GM19468 (cell line): ENCODE measurements at regions not wholly inside any gene's neighbourhood (a gene's known extent, or its start where the extent isn't known, plus 50 kb on each side); places are given as distances from the start of the nearest gene placed in this dataset.

Experiments
- ATAC-seq: cut with Tn5 transposase; IDR thresholded peaks from one replicate; pipeline ENCODE4 v1.9.1; 2021; ENCODE audit warnings: mild to moderate bottlenecking, moderate library complexity, moderate number of reproducible peaks; ENCODE audit not compliant: unreplicated experiment; ENCODE audit errors: extremely low read depth

DNA sequence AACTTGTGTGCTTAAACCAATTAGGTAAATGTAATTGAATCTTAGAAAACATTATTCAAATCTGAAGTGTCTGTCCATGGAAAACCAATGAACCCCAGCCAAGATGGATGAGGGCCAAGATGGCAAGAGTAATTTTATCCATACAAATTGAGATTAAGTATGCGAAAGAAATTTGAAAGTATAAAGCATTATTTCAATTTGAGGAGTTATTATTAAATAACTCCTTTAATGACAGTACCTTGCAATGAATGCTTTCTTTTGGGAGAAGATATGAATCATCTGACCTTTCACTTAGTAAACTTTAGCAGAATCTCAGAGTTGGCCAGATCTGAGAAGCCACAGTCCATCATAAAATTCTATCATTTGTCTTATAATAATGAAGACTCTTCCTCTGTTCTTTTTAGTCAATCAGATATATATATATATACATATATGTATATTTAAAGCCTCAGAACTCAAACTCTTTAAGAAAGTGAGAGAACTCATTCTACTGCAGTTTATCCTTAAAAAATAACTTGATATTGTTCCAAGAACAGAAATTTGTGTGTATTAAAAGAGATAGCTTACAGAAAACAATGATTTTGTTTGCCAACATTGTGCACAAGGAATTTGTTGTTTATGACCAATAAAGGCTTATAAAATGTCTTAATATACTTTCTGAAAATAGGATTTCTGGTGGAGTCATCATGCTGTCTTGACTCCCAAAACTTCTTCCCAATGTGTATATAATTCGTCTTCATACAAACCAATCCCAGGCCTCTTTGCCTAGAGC, 434.8 kb upstream of the THBS1 start:
- ATAC-seq, result no peak

GRCh38 chr15:39149636-39150150, 431.2 kb upstream of the THBS1 start:
- ATAC-seq, result no peak

- no peak for ATAC-seq
These were observed 429.3 kb upstream of the THBS1 start for GRCh38 chr15:39151545-39151944.

GRCh38 chr15:39153058-39153714, 427.7 kb upstream of the THBS1 start:
- no peak for ATAC-seq

- ATAC-seq, result no peak
These were observed 427.2 kb upstream of the THBS1 start for GRCh38 chr15:39153716-39154115.

- no peak for ATAC-seq
These were observed 426.6 kb upstream of the THBS1 start for GRCh38 chr15:39154227-39154638.

DNA sequence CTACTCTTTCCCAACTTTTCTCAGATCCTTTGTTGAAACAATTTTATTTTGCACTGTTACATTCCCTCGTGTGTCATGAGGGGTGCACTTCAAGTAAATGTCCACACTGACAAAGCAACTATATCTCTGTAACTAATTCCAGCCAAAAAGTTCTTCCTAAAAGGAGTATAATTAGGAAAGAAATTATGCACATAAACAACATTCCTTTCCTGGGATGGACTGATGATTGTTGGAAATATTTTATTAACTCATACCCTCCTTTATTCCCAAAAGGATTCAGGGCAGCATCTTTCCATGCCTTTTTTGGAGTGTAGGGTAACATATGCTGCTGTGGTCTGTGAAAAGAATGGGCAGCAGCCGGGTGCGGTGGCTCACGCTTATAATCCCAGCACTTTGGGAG, 426.1 kb upstream of the THBS1 start:
- ATAC-seq, result no peak

DNA sequence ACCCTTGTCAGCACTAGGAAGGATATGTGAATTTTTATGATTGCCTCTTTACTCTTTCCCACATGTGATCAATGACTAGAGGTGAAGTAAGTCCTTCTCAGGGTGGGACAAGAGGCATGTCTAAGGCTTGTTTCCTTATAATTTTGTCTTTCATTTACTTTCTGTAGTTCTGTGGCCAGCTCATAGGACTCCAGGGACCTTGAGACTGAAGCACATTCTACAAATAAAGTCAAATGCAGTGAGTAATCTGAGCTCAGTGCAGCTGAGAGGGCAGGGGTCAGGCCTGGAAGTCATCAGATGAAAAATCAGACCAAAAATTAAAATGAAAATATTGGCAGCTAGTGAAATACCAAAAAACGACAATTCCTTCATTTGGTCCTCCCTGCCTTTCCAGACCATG, 424.7 kb upstream of the THBS1 start:
- ATAC-seq, result no peak

- no peak for ATAC-seq
These were observed 424.1 kb upstream of the THBS1 start for GRCh38 chr15:39156646-39157250.

GRCh38 chr15:39157882-39158281, 423.0 kb upstream of the THBS1 start:
- ATAC-seq, result no peak

- ATAC-seq, result no peak
These were observed 421.0 kb upstream of the THBS1 start for GRCh38 chr15:39159833-39160232.

- no peak for ATAC-seq
These were observed 419.8 kb upstream of the THBS1 start for GRCh38 chr15:39161096-39161495.

GRCh38 chr15:39165020-39165706, 415.7 kb upstream of the THBS1 start:
- ATAC-seq, result no peak

DNA sequence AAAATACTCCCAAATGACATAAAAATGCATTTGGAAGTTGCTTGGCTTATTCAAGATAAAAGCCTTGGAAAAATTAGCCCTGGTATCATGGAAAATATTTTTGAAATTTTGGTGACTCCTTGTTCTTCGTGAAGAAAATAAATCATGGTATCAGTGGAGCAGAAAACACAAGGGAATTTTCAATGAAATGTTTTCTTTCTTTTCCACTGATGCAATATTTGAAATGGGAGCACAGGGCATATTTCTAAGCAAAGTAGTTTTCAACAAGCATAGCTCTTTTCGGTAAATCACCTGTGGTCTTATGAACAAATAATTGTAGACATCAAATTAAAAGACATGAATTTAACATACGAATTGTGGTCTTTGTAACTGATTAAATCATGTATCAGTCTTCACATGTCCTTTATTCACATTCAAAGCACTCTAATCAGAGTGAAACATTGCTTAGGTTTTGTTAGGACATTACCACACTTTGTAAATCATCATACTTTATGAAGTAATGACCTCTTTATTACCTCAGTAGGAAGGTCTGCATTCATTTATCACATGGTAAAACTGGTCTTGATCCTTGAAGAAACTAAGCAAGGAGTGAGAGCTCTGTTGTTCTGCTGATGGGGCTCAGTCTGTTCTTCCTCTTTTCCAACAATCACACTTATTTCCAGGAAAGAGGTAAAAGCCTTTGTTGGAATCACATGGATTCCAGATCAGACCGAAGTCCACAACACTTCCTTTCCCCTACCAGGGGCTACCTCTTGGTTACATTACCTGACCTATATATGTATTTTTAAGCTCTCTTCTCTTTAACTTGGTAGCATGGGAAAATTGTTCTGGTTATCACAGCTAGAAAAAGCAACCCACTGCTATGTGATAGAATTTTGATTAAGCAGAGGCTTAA, 413.5 kb upstream of the THBS1 start:
- ATAC-seq, result no peak

- no peak for ATAC-seq
These were observed 408.9 kb upstream of the THBS1 start for GRCh38 chr15:39171944-39172368.

DNA sequence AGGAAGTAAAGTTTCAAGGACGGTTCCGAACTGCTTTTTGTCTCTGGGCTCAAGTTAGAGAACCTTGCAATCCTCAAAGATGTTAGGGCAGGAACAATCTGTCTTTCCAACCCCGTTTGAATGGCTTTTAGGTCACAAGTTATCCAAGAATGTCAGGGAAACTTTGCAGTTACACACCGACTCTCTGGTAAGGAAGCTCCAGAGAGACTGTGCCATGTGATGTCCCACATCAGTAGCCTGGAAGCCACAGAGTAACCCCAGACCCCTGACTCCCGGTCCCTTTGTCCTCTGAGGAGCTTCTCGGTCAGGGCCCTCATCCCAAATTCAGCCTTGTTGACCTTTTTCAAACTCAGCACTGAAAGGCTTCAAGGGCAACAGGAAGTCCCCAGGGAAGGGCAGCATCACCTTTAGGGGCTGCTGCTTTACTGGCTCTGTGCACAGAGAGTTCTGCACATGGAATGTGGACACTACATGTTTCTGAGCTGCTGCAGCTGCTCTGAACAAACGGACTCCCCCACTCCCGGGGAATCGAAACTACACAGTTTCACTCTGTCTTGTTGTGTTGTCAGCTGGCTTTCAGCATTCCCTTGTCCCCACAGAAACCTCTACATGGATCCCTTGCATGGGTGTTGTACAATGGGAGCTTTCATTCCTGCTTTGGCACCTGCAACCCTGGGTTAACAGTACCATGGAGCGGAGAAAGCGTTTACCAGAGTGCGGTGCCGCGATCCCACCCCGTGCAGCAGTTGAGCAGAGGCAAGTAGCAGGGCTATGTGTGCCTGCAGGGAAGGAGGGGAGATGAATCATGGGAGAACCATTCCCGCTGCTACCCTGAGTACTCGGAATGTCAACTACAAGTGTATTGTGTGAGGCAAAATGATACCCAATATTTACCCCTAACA, 408.2 kb upstream of the THBS1 start:
- ATAC-seq, result no peak

DNA sequence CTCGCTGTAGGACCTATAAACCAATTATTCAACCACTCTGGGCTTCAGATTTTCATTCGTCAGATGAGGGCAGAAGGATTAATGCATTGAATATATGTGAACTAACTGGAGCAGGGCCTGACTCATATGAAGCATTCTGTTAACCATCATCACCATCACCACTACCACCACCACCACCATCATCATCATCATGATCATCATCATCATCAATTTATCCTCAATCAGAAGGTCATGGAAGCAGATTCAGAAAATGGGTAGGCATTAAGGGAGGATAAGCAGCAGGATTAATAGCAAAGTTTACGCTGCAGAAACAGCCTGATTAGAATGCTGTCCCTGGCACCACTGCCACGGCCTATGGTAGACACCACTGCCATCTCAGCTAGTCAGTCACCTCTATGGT, 407.5 kb upstream of the THBS1 start:
- ATAC-seq, result no peak

DNA sequence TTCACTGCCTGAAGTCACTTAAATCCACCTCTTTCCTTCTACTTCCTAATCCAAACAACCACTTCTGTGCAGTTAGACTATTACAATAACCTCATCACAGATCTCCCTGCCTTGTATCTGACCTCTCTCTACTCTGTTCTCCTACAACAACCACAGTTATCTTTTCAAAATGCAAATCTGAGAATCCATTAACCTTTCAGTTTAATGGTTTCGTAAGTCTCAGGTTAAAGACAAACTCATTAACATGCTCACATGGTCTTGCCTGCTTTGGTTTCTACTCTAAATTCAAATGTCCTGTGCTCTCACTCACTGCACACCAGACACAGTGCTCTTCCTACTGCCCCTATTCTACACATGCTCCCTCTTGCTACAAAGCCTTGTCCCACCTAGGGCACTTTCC, 406.5 kb upstream of the THBS1 start:
- ATAC-seq, result no peak

- no peak for ATAC-seq
These were observed 404.8 kb upstream of the THBS1 start for GRCh38 chr15:39176030-39176429.
